ENCODE measurements at regions not wholly inside any gene's neighbourhood (a gene's known extent, or its start where the extent isn't known, plus 50 kb on each side); places are given as distances from the start of the nearest gene placed in this dataset.

DNA sequence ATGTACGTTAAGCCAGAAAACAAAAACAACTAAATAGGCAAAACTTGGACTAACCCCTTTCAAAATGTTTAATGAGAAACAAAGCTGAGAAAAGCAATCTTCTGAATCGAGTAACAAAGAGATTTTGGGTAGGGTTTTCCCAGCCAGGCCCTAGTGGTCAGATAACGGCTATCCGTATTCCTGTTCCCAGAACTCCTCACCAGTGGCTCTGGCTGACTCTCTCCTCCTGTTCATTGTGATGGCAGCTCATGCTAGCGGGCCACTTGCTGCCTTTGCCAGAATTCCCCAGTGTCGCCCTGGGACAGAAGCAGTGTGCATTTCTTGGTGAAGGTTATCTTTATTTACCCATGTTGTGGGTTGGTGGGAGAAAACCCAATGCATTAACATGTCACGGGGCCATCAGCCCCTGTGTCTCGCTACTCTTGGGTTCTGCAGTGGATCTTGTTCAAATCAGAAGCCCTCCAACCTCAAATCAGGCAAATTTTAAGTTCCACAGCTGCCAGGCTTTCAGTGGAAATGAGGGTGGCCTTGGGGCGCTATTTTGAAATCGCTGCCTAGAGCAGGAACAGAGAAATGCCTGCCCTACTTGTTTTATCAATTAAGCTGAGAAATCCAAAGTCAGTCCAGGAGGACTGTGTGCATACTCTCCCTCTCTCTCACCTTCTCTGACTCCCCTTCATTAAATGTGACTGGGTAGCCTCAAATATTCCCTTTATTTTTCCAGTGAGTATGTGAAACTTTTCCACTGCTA lies 164.5 kb upstream of the NPVF start:
- no peak for TF ChIP-seq EZH2 (IDR thresholded peaks at IDR 0.05; ENCODE audit: insufficient read depth, low read length)
- TF ChIP-seq, protein P1, sequence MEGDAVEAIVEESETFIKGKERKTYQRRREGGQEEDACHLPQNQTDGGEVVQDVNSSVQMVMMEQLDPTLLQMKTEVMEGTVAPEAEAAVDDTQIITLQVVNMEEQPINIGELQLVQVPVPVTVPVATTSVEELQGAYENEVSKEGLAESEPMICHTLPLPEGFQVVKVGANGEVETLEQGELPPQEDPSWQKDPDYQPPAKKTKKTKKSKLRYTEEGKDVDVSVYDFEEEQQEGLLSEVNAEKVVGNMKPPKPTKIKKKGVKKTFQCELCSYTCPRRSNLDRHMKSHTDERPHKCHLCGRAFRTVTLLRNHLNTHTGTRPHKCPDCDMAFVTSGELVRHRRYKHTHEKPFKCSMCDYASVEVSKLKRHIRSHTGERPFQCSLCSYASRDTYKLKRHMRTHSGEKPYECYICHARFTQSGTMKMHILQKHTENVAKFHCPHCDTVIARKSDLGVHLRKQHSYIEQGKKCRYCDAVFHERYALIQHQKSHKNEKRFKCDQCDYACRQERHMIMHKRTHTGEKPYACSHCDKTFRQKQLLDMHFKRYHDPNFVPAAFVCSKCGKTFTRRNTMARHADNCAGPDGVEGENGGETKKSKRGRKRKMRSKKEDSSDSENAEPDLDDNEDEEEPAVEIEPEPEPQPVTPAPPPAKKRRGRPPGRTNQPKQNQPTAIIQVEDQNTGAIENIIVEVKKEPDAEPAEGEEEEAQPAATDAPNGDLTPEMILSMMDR (IDR thresholded peaks at IDR 0.05; ENCODE audit: insufficient read depth, low read depth, low read length), result no peak
- H3K27ac ChIP-seq (ENCODE audit: low read depth, low read length), result no peak overlapping the region
- no peak for FAIRE-seq
- no peak overlapping the region for H3K4me2 ChIP-seq (ENCODE audit: low read length)
- no peaks in the 10 kb centered on the region for H4K20me1 ChIP-seq (ENCODE audit: insufficient read depth, low read length)
- no peak overlapping the region for H3K4me3 Mint-ChIP-seq (ENCODE audit: unreplicated experiment)
- H3K4me1 Mint-ChIP-seq (ENCODE audit: low read depth, unreplicated experiment), result peaks cover 3% of the 10 kb centered on the region
- H3K36me3 Mint-ChIP-seq (ENCODE audit: low read depth, unreplicated experiment), result no peaks in the 10 kb centered on the region
- H3K4me3 ChIP-seq (ENCODE audit: insufficient read depth, low read depth, low read length), result no peak overlapping the region
- no peaks in the 10 kb centered on the region for H3K36me3 ChIP-seq (ENCODE audit: insufficient read depth, low read length)
- no peak for DNase-seq (ENCODE audit: low read depth)
- H3K27ac Mint-ChIP-seq (ENCODE audit: unreplicated experiment), result no peak overlapping the region
- H3K4me1 ChIP-seq (ENCODE audit: insufficient read depth, low read length), result no peaks in the 10 kb centered on the region
- no peaks in the 10 kb centered on the region for H3K79me2 ChIP-seq (ENCODE audit: insufficient read depth, low read length)
- no peak overlapping the region for H3K9ac ChIP-seq (ENCODE audit: low read length)
- peaks cover 2% of the 10 kb centered on the region for H3K27me3 ChIP-seq (ENCODE audit: insufficient read depth, low read length)
- no peaks in the 10 kb centered on the region for H3K9me3 ChIP-seq (ENCODE audit: insufficient read depth, low read depth, low read length)
- H3K9me3 Mint-ChIP-seq (ENCODE audit: unreplicated experiment), result no peaks in the 10 kb centered on the region
- H2AFZ ChIP-seq (ENCODE audit: low read depth, low read length), result peak overlapping the region; percentile 9
- peaks cover 26% of the 10 kb centered on the region for H3K27me3 Mint-ChIP-seq (ENCODE audit: low read depth, unreplicated experiment)

DNA sequence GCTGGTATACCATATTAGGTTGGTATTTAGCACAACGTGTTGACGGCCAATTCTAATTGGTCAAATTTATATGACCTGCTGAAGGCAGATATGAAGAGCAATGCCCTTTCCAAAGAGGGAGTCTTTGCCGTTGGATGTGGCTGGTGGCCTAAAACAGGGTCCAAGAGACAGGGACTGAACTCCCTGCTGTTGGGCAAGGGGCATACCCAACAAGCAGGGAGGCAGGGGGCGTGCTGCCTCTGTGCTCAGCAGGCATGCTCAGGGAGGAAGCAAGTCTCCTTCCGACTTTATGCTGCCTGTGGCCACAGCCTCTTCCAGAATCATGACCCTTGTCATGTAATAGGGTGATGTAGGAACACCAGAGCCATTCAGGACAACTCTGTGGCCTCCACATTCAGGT lies 167.7 kb upstream of the NPVF start:
- H3K4me1 Mint-ChIP-seq (ENCODE audit: low read depth, unreplicated experiment), result peaks cover 3% of the 10 kb centered on the region
- H3K36me3 Mint-ChIP-seq (ENCODE audit: low read depth, unreplicated experiment), result no peaks in the 10 kb centered on the region
- no peak for FAIRE-seq
- Histone ChIP-seq H3K9ac (ENCODE audit: low read length) (no peak overlapping the region), H3K4me2 (ENCODE audit: low read length) (no peak overlapping the region), H3K9me3 (ENCODE audit: insufficient read depth, low read depth, low read length) (no peaks in the 10 kb centered on the region), H3K36me3 (ENCODE audit: insufficient read depth, low read length) (no peaks in the 10 kb centered on the region), H3K4me1 (ENCODE audit: insufficient read depth, low read length) (no peaks in the 10 kb centered on the region), H3K79me2 (ENCODE audit: insufficient read depth, low read length) (no peaks in the 10 kb centered on the region), H3K4me3 (ENCODE audit: insufficient read depth, low read depth, low read length) (no peak overlapping the region), H4K20me1 (ENCODE audit: insufficient read depth, low read length) (no peaks in the 10 kb centered on the region), H3K27ac (ENCODE audit: low read depth, low read length) (no peak overlapping the region), H3K27me3 (ENCODE audit: insufficient read depth, low read length) (no peaks in the 10 kb centered on the region), H2AFZ (ENCODE audit: low read depth, low read length) (no peak overlapping the region)
- peaks cover 8% of the 10 kb centered on the region for H3K27me3 Mint-ChIP-seq (ENCODE audit: low read depth, unreplicated experiment)
- no peak overlapping the region for H3K27ac Mint-ChIP-seq (ENCODE audit: unreplicated experiment)
- no peak for DNase-seq (ENCODE audit: low read depth)
- TF ChIP-seq, protein P1 (IDR thresholded peaks at IDR 0.05; ENCODE audit: insufficient read depth, low read depth, low read length), result no peak
- no peak for TF ChIP-seq EZH2 (IDR thresholded peaks at IDR 0.05; ENCODE audit: insufficient read depth, low read length)
- H3K9me3 Mint-ChIP-seq (ENCODE audit: unreplicated experiment), result no peaks in the 10 kb centered on the region
- H3K4me3 Mint-ChIP-seq (ENCODE audit: unreplicated experiment), result no peak overlapping the region

DNA sequence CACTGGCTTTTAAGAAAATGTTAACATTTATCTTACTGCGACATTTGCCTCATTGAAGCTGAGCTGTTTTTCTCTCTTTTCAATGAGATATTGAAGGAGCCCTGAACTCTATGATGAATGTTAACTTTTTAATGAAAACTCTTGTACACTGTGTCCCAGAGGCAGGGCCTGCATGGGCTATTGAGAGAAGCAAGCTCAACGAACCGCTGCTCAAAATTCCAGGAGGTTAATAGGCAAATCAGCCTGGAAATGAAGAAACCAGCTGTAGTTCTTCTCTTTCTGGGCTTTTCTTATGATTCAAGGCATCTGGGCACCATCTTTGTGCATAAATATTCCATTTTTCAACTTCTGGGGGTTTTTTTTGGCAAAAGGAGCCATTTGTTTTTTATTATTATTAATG lies 168.4 kb upstream of the NPVF start:
- TF ChIP-seq EZH2 (IDR thresholded peaks at IDR 0.05; ENCODE audit: insufficient read depth, low read length), result no peak
- TF ChIP-seq, protein P1 (IDR thresholded peaks at IDR 0.05; ENCODE audit: insufficient read depth, low read depth, low read length), result no peak
- Histone ChIP-seq H3K9me3 (ENCODE audit: insufficient read depth, low read depth, low read length) (no peaks in the 10 kb centered on the region), H4K20me1 (ENCODE audit: insufficient read depth, low read length) (no peaks in the 10 kb centered on the region), H2AFZ (ENCODE audit: low read depth, low read length) (no peak overlapping the region), H3K79me2 (ENCODE audit: insufficient read depth, low read length) (no peaks in the 10 kb centered on the region), H3K4me1 (ENCODE audit: insufficient read depth, low read length) (no peaks in the 10 kb centered on the region), H3K9ac (ENCODE audit: low read length) (no peak overlapping the region), H3K27me3 (ENCODE audit: insufficient read depth, low read length) (no peaks in the 10 kb centered on the region), H3K27ac (ENCODE audit: low read depth, low read length) (no peak overlapping the region), H3K36me3 (ENCODE audit: insufficient read depth, low read length) (no peaks in the 10 kb centered on the region), H3K4me3 (ENCODE audit: insufficient read depth, low read depth, low read length) (no peak overlapping the region), H3K4me2 (ENCODE audit: low read length) (no peak overlapping the region)
- no peak for DNase-seq (ENCODE audit: low read depth)
- Mint-ChIP-seq H3K36me3 (ENCODE audit: low read depth, unreplicated experiment) (no peaks in the 10 kb centered on the region), H3K9me3 (ENCODE audit: unreplicated experiment) (no peaks in the 10 kb centered on the region), H3K27me3 (ENCODE audit: low read depth, unreplicated experiment) (peaks cover 15% of the 10 kb centered on the region), H3K4me1 (ENCODE audit: low read depth, unreplicated experiment) (no peaks in the 10 kb centered on the region), H3K4me3 (ENCODE audit: unreplicated experiment) (no peak overlapping the region), H3K27ac (ENCODE audit: unreplicated experiment) (no peak overlapping the region)
- no peak for FAIRE-seq

Measured in astrocyte (in vitro differentiated cells and primary cell).